ENCODE measurements at regions not wholly inside any gene's neighbourhood (a gene's known extent, or its start where the extent isn't known, plus 50 kb on each side); places are given as distances from the start of the nearest gene placed in this dataset.

DNA sequence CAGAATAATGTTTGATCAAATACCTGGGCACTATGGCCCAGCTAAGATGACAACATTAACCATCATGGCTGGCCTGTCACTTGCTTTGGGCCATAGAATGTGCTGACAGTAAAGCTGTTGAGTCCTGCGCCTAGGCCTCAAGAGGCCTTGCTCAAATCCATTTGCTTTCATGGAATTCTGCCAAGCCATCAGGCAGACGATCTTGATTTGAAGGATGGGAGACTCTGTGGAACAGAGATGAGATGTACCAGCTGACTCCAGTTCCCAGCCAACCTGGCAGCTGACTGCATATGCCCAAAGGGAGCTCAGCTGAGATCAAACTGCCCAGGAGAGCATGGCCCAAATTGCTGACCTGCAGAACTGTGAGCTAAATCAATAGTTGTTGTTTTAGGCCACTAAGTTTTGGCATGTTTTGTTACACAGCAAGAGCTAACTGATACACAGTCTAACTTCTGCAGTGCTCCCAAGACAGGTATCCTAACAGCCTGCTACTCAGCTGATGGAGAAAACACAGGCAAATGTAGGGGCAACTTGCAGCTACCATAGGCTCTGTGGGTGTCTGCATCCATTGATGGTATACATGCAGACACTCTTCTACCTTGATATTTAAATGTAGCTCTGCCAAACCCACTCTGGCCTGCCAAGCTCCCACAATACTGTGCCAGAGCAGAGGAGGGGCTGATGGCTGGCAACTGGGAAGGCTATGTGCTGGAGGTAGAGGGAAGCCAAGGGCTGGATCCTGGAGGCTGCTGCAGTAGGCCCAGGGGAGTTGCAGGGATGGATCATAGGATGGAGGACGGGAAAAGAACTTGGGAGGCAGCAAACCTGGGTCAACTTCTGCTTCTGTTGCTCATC is 55.2 kb upstream of the RNF24 start:
- DNase-seq (ENCODE audit: low spot score) = no peak

DNA sequence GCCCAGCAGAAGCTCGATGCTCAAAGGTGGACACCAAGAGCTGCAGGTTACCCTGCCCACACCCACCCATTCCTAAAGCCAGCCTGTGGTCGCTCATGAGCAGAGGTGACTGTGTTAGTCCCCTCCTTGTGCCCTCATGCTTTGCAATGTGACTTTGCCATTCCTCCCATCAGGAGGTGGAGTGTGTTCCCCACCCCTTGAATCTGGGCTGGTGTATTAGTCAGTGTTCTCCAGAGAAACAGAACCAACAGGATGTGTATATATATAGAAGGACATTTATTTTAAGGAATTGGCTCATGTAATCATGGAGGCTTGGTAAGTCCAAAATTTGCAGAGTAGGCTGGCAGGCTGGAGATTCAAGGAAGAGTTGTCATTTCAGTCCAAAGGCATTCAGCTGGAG is 54.4 kb upstream of the RNF24 start:
- DNase-seq (ENCODE audit: low spot score) = no peak

DNA sequence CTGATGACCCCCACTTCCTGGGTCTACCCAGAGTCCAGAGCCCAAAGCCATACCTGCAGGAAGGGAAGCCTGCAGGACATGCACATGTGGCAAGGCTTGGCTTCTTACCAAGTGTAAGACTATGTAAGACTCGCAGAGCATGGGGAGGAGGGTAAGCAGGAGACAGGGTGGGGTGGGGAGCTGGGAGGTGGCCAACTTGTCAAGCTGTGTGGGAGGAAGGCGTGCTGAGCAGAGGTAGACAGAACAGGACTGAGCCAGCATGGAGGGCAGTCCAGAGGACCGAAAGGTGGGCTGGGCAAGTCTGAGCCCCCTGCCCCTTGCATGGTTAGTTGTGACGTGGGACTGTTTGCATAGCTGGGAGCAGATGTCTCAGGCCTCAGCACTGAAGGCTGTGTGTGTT is 53.4 kb upstream of the RNF24 start:
- DNase-seq (ENCODE audit: low spot score) = no peak

DNA sequence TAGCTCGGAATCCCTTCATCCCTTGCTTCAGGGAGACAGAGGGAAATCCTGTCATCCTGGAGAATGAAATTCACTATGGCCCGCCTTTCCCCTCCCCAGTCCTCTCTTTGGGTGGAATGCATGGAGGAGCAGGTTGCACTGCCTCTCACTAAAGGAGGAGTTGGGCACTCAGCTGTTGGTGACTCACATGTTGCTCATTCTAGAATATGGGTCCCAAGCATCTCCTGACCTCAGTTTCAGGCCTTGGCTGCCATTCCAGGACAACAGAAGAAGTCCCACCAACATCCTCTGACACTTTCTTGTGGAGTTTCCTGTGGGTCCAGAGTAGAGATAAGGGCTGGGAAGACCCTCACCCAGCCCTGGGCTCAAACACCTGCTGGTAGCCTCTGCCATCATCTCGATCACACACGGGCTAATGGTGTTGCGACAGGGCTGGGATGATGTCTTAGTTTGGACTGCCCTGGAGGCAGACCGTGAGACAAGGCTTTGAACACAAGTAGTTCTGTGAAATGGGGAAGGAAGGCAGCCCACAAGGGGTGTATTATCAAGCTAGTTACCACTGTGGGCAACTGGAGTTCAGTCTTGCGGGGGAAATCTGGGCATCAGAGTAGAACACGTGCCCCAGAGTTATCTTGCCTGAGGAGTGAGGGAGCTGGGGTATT is 52.4 kb upstream of the RNF24 start:
- DNase-seq (ENCODE audit: low spot score) = no peak

DNA sequence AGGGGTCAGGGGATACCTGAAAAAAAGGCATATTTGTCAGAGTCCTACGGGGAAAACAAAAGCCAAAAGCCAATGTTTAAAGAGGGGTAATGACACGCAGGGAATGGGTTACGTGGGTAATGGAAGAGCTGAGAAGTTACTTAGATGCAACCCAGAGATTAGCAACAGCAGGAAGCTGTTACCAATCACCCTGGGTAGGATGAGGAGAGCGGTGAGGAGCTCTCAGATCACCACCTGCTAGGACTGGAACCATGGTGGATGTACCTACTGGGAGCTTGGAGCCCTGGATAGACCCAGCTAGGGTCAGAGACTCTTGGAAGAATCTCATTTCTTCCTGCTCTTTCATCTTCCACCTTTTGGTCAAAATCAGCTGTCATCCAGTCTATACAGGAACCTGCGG is 51.2 kb upstream of the RNF24 start:
- no peak for DNase-seq (ENCODE audit: low spot score)

DNA sequence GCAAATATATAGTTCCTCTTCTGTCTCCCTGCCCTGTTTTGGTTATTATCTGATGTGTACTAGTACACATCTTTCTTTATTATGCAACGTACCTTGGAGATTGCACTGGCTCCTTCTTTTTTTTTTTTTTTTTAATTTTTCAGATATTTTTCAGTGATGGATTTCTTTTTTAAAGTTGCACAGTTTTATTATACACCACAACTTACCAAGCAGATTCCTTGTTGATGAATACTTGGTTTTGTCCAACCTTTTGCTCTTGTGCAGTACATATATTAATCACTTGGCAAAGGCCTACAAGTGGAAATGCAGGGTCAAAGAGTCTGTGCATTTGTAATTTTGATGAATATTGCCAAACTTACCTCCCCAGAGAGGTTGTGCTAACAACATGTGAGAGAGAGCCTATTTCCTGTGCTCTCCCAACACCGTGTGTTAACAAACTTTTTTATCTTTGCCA is 50.1 kb upstream of the RNF24 start:
- DNase-seq (ENCODE audit: low spot score) = no peak

Measured in COLO829 (cell line).